SU-DHL-6 (cell line): ENCODE measurements at regions not wholly inside any gene's neighbourhood (a gene's known extent, or its start where the extent isn't known, plus 50 kb on each side); places are given as distances from the start of the nearest gene placed in this dataset.

Experiments used
- CTCF ChIP-seq: fragments of 200-600 bp; sonication (generic); IDR thresholded peaks from one replicate; pipeline ENCODE4 v1.5.1; 2017; ENCODE audit warnings: antibody characterized with exemption, mild to moderate bottlenecking, low read length, moderate library complexity; ENCODE audit not compliant: insufficient read depth, poor library complexity, severe bottlenecking
- EZH2phosphoT487 ChIP-seq: fragments of 200-600 bp; sonication (generic), shearing (Covaris generic); conservative IDR thresholded peaks from 2 replicates; pipeline ENCODE4 v1.6.1; 2018; ENCODE audit warnings: mild to moderate bottlenecking, antibody characterized with exemption, low read length, moderate library complexity, mixed read lengths

DNA sequence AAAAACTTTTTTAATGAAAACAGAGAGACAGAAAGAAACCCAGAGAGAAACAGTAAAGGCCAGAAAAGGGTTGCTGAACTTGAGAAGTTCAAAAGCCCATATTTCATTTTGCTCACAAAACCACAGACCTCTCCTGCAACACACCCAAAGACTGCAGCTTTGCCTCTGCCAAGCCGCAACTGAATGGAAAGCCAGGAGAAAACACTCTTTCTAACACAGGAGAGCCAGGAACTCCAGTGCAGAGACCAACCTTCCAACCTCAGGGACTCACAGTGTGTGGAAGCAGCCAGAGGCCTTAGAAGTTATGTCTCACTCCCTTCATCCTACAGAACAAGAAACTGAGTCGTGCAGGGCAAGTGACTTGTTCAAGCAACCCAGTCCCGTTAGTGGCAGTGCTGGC is 163.1 kb upstream of the HES1 start:
- TF ChIP-seq CTCF (no peak), EZH2phosphoT487 (no peak)
